HepG2 (cell line): ENCODE measurements at regions not wholly inside any gene's neighbourhood (a gene's known extent, or its start where the extent isn't known, plus 50 kb on each side); places are given as distances from the start of the nearest gene placed in this dataset.

Experiments
- ATAC-seq: fragments of 200-7000 bp; cut with Tn5 transposase; 3 replicates; pipeline ENCODE4 v1.9.1; 2020; ENCODE audit warnings: mild to moderate bottlenecking, moderate library complexity
- BruUV-seq: library from RNA; stranded (reverse); fragments of 400-500 nt; replicated peaks from 2 replicates; lab custom pipeline; 2021; lab: Mats Ljungman, UMichigan
- CTCF ChIA-PET: fragments of 300-600 bp; formaldehyde crosslinking; extraction: SDS; loops from one replicate; lab custom pipeline; 2021; ENCODE audit warnings: low total read pairs, inconsistent platforms, low intra/inter-chr PET ratio; lab: Yijun Ruan, JAX
- POLR2A ChIA-PET: fragments of 350-600 bp; sonication (Branson Sonifier 250); formaldehyde crosslinking; loops from one replicate; lab custom pipeline; 2020; ENCODE audit warnings: antibody characterized with exemption, inconsistent platforms; lab: Yijun Ruan, JAX
- DNase-seq: peaks from one replicate; pipeline ENCODE4 v3.0.0-alpha.2; 2015; ENCODE audit warnings: low spot score
- FAIRE-seq: peaks from 3 replicates; lab custom pipeline; 2011; peaks lifted over from hg19 to GRCh38; lab: Jason Lieb, UNC
- H2AFZ ChIP-seq: one replicate; pipeline ENCODE4 v1.6.1; 2011; ENCODE audit warnings: low read length, inconsistent platforms
- H3K27ac ChIP-seq: fragments of 300-600 bp; 3 replicates; pipeline ENCODE4 v1.8.0; 2011; ENCODE audit warnings: mixed run types, mild to moderate bottlenecking, mixed read lengths, low read length, inconsistent platforms; ENCODE audit not compliant: insufficient read depth; ENCODE audit errors: extremely low read length
- H3K27me3 ChIP-seq, 2 experiments: fragments of 200-600 bp in 1 of 2; 2 replicates in 1 of 2; 3 replicates in 1 of 2; pipeline versions ENCODE4 v1.6.0 to v1.8.0; 2011; ENCODE audit warnings: low read length in 2 of 2, mild to moderate bottlenecking in 2 of 2, moderate library complexity in 2 of 2, inconsistent platforms in 1 of 2; ENCODE audit not compliant: insufficient read depth in 2 of 2, control insufficient read depth in 1 of 2
- H3K36me3 ChIP-seq, 2 experiments: fragments of 200-600 bp in 1 of 2; replicated peaks in 1 of 2; 2 replicates in 1 of 2; 3 replicates in 1 of 2; pipeline versions ENCODE4 v1.5.1 to v1.8.0; 2011; ENCODE audit warnings: low read length in 2 of 2, inconsistent platforms in 1 of 2; ENCODE audit not compliant: insufficient read depth in 2 of 2, control insufficient read depth in 1 of 2
- H3K4me1 ChIP-seq: 2 replicates; pipeline ENCODE4 v1.5.1; 2012; ENCODE audit warnings: low read length, inconsistent platforms; ENCODE audit not compliant: insufficient read depth
- H3K4me2 ChIP-seq: 2 replicates; pipeline ENCODE4 v1.6.0; 2011; ENCODE audit warnings: low read depth, low read length, inconsistent platforms
- H3K4me3 ChIP-seq, 3 experiments: fragments of 200-600 bp in 1 of 3; sonication (generic), shearing (Covaris generic) in 1 of 3; replicated peaks in 1 of 3; 2 replicates each; pipeline ENCODE4 v1.5.1; 2011 to 2016; ENCODE audit warnings: low read length in 3 of 3, inconsistent platforms in 2 of 3, low read depth in 2 of 3, mild to moderate bottlenecking in 2 of 3, control low read depth in 1 of 3, mixed read lengths in 1 of 3; ENCODE audit not compliant: insufficient read depth in 1 of 3
- H3K79me2 ChIP-seq: one replicate; pipeline ENCODE4 v1.6.1; 2011; ENCODE audit warnings: low read length, inconsistent platforms; ENCODE audit not compliant: insufficient read depth
- H3K9ac ChIP-seq: 2 replicates; pipeline ENCODE4 v1.6.0; 2011; ENCODE audit warnings: mild to moderate bottlenecking, low read depth, low read length, inconsistent platforms; ENCODE audit not compliant: insufficient read depth
- H3K9me3 ChIP-seq: 2 replicates; pipeline ENCODE4 v1.5.1; 2012; ENCODE audit warnings: mild to moderate bottlenecking, low read length
- H4K20me1 ChIP-seq: 2 replicates; pipeline ENCODE4 v1.6.0; 2011; ENCODE audit warnings: inconsistent platforms, mild to moderate bottlenecking, low read length, moderate library complexity; ENCODE audit not compliant: insufficient read depth
- CCDC6 ChIP-seq: sonication (generic); formaldehyde crosslinking; IDR thresholded peaks from 2 replicates; pipeline ENCODE4 v1.8.1; 2022; ENCODE audit warnings: mild to moderate bottlenecking, missing genetic modification reagents, moderate library complexity
- ELF3 ChIP-seq: IDR thresholded peaks from 2 replicates; pipeline ENCODE4 v1.6.1; 2016; ENCODE audit warnings: missing genetic modification reagents, missing compliant biosample characterization
- FIP1L1 ChIP-seq: fragments of 200-400 bp; formaldehyde crosslinking; IDR thresholded peaks from 2 replicates; pipeline ENCODE4 v1.6.1; 2018; ENCODE audit warnings: low read depth, mild to moderate bottlenecking, low read length, moderate library complexity, borderline replicate concordance; ENCODE audit not compliant: insufficient read depth
- IRX3 ChIP-seq: sonication (generic); formaldehyde crosslinking; IDR thresholded peaks from 2 replicates; pipeline ENCODE4 v1.8.1; 2023; ENCODE audit warnings: mild to moderate bottlenecking, low read depth, missing genetic modification reagents, borderline replicate concordance
- KDM5A ChIP-seq: fragments of 200-600 bp; sonication (generic); IDR thresholded peaks from 2 replicates; pipeline ENCODE4 v1.7.0; 2018; ENCODE audit warnings: antibody characterized with exemption, mild to moderate bottlenecking, low read length, borderline replicate concordance
- MAFF ChIP-seq: IDR thresholded peaks from 2 replicates; pipeline ENCODE4 v1.6.1; 2011; ENCODE audit warnings: low read depth, low read length, improper control_type of control experiment
- MAFK ChIP-seq, 2 experiments: IDR thresholded peaks in 1 of 2; conservative IDR thresholded peaks in 1 of 2; 2 replicates each; pipeline ENCODE4 v1.6.1; 2011; ENCODE audit warnings: improper control_type of control experiment in 2 of 2, low read length in 2 of 2
- RFX3 ChIP-seq: IDR thresholded peaks from 2 replicates; pipeline ENCODE4 v1.6.1; 2016; ENCODE audit warnings: missing biosample characterization, missing genetic modification reagents
- ZBTB8A ChIP-seq: sonication (generic); formaldehyde crosslinking; IDR thresholded peaks from 2 replicates; pipeline ENCODE4 v1.4.0; 2020; ENCODE audit warnings: mild to moderate bottlenecking, low read depth, missing genetic modification reagents, borderline replicate concordance
- ZNF383 ChIP-seq: sonication (generic); formaldehyde crosslinking; IDR thresholded peaks from 2 replicates; pipeline ENCODE4 v1.4.0; 2020; ENCODE audit warnings: missing genetic modification reagents, mild to moderate bottlenecking, borderline replicate concordance
- ZNF451 ChIP-seq: sonication (generic); formaldehyde crosslinking; IDR thresholded peaks from 2 replicates; pipeline ENCODE4 v1.5.0; 2020; ENCODE audit warnings: mild to moderate bottlenecking, missing genetic modification reagents
- ZNF564 ChIP-seq: sonication (generic); formaldehyde crosslinking; IDR thresholded peaks from 2 replicates; pipeline ENCODE4 v1.8.1; 2023; ENCODE audit warnings: mild to moderate bottlenecking, missing genetic modification reagents
- ZNF761 ChIP-seq: sonication (generic); formaldehyde crosslinking; conservative IDR thresholded peaks from 2 replicates; pipeline ENCODE4 v1.4.0; 2020; ENCODE audit warnings: mild to moderate bottlenecking, missing genetic modification reagents
- ZNF781 ChIP-seq: sonication (generic); formaldehyde crosslinking; IDR thresholded peaks from 2 replicates; pipeline ENCODE4 v1.5.1; 2020; ENCODE audit warnings: borderline replicate concordance, mild to moderate bottlenecking, missing genetic modification reagents; ENCODE audit errors: not compliant biosample characterization
- WGBS: methylation state at CpG from one replicate; pipeline ENCODE4 v1.1.6; 2017; ENCODE audit warnings: low lambda C conversion rate; 5-methylcytosine and 5-hydroxymethylcytosine counted together
- in situ Hi-C: cut with HindIII; loops from 2 replicates; pipeline ENCODE4 v1.10.0; 2017; ENCODE audit warnings: low pct_unique_long_range_greater_than_20kb; ENCODE audit not compliant: extremely low pct_ligation_motif_present
- intact Hi-C: fragments of 100-400 bp; cut with micrococcal nuclease; formaldehyde crosslinking; loops from one replicate; pipeline ENCODE4 v1.10.0; 2022; ENCODE audit not compliant: unreplicated experiment
- TF ChIP-seq, protein P1 (sequence below): sonication (generic); formaldehyde crosslinking; IDR thresholded peaks from 2 replicates; pipeline ENCODE4 v1.4.0; 2020; ENCODE audit warnings: missing genetic modification reagents, low read depth, mild to moderate bottlenecking, borderline replicate concordance
- TF ChIP-seq, protein P2 (sequence below): sonication (generic); formaldehyde crosslinking; IDR thresholded peaks from 2 replicates; pipeline ENCODE4 v1.5.1; 2020; ENCODE audit warnings: missing genetic modification reagents, mild to moderate bottlenecking, borderline replicate concordance
- TF ChIP-seq, protein P3 (sequence below): sonication (generic); IDR thresholded peaks from 2 replicates; pipeline ENCODE4 v1.6.1; 2016; ENCODE audit warnings: low read depth, borderline replicate concordance

DNA sequence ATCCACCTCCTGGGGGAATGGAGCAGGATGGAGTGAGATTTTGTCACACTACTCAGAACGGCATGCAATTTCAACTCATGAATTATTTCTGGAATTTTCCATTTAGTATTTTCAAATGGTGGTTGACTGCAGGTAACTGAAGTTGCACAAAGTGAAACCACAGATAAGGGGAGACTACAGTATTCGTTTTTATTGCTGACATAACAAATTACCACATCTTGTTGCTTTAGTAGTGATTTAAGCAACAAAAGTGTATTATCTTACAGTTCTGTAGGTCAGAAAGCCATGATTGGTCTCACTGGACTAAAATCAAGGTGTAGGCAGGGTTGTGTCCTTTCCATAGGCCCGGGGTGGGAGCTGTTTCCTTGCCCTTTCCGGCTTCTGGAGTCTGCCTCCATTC is 133.4 kb upstream of the B3GAT2 start:
- TF ChIP-seq, protein P1, sequence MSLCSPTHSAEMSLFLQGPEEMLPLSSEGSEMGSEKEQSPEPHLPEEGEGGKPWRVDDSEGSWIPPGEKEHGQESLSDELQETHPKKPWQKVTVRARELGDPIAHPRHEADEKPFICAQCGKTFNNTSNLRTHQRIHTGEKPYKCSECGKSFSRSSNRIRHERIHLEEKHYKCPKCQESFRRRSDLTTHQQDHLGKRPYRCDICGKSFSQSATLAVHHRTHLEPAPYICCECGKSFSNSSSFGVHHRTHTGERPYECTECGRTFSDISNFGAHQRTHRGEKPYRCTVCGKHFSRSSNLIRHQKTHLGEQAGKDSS = no peak
- TF ChIP-seq IRX3 (CRISPR knock-in tag) = no peak
- peak; percentile 89 to 95 for TF ChIP-seq MAFK (conservative IDR thresholded peaks at IDR 0.05 in 1 of 2, IDR thresholded peaks at IDR 0.05 in 1 of 2; ENCODE audit: low read length in 2 of 2)
- no peak for TF ChIP-seq ZNF781 (CRISPR knock-in tag)
- no peak for TF ChIP-seq ZNF383 (CRISPR knock-in tag)
- no peak for TF ChIP-seq ELF3 (CRISPR knock-in tag)
- peak; percentile 95 for TF ChIP-seq MAFF
- Histone ChIP-seq H4K20me1 (no peaks in the 10 kb centered on the region), H3K4me3 (no peak overlapping the region), H2AFZ (no peak overlapping the region), H3K9ac (no peak overlapping the region), H3K27ac (no peak overlapping the region), H3K4me2 (no peak overlapping the region), H3K79me2 (no peaks in the 10 kb centered on the region), H3K36me3 (no peaks in the 10 kb centered on the region), H3K9me3 (no peaks in the 10 kb centered on the region), H3K27me3 (peaks cover 1 to 2% of the 10 kb centered on the region in 2 experiments; a peak in 1 of 5 replicates), H3K4me1 (no peaks in the 10 kb centered on the region)
- FAIRE-seq = no peak
- WGBS = 16% methylated on average over 4 of the region's 4 CpGs
- BruUV-seq = no TSS peak
- DNase-seq = no peak
- ChIA-PET POLR2A (no interaction called here), CTCF (no interaction called here)
- intact Hi-C loops = no loop called here
- ATAC-seq = no peak
- in situ Hi-C loops = no loop called here

DNA sequence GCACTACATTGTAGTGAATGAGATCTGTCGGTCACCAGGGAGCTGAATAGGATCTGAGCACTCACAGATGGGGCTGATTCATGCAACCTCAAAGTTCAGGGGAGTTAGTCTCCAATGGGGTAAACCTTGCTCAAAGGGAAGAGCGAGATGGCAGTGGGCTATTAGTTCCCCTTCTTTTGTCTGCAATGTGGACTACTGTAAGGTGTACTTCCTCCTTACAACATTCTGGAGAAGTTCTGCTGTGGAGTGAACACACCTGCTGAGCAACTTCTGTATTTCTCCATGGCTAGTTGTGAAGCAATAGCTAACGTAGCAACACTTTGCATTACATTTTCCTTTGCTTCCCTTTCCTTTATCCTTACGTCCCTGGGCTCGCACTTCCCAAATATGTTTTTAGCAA is 134.3 kb upstream of the B3GAT2 start:
- ChIA-PET CTCF (no interaction called here), POLR2A (no interaction called here)
- Histone ChIP-seq H4K20me1 (no peaks in the 10 kb centered on the region), H3K36me3 (no peaks in the 10 kb centered on the region), H3K9me3 (no peaks in the 10 kb centered on the region), H3K79me2 (no peaks in the 10 kb centered on the region), H3K9ac (no peak overlapping the region), H2AFZ (no peak overlapping the region), H3K27ac (no peak overlapping the region), H3K4me1 (no peaks in the 10 kb centered on the region), H3K4me3 (no peak overlapping the region), H3K27me3 (peaks cover 1 to 2% of the 10 kb centered on the region in 2 experiments; a peak in 1 of 5 replicates), H3K4me2 (no peak overlapping the region)
- no TSS peak for BruUV-seq
- in situ Hi-C loops = no loop called here
- ATAC-seq (no peak), FAIRE-seq (no peak), DNase-seq (no peak)
- intact Hi-C loops = no loop called here
- WGBS = 20% methylated on average over 4 of the region's 5 CpGs
- TF ChIP-seq KDM5A (no peak), CCDC6 (CRISPR knock-in tag) (no peak), FIP1L1 (no peak), ZNF761 (CRISPR knock-in tag) (no peak), ZNF451 (CRISPR knock-in tag) (no peak), ZNF564 (CRISPR knock-in tag) (no peak), RFX3 (CRISPR knock-in tag) (no peak), ZBTB8A (no peak)
- TF ChIP-seq, protein P2, sequence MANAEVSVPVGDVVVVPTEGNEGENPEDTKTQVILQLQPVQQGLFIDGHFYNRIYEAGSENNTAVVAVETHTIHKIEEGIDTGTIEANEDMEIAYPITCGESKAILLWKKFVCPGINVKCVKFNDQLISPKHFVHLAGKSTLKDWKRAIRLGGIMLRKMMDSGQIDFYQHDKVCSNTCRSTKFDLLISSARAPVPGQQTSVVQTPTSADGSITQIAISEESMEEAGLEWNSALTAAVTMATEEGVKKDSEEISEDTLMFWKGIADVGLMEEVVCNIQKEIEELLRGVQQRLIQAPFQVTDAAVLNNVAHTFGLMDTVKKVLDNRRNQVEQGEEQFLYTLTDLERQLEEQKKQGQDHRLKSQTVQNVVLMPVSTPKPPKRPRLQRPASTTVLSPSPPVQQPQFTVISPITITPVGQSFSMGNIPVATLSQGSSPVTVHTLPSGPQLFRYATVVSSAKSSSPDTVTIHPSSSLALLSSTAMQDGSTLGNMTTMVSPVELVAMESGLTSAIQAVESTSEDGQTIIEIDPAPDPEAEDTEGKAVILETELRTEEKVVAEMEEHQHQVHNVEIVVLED (CRISPR knock-in tag) = no peak
- TF ChIP-seq, protein P3, sequence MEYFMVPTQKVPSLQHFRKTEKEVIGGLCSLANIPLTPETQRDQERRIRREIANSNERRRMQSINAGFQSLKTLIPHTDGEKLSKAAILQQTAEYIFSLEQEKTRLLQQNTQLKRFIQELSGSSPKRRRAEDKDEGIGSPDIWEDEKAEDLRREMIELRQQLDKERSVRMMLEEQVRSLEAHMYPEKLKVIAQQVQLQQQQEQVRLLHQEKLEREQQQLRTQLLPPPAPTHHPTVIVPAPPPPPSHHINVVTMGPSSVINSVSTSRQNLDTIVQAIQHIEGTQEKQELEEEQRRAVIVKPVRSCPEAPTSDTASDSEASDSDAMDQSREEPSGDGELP = no peak
